ENCODE measurements at regions not wholly inside any gene's neighbourhood (a gene's known extent, or its start where the extent isn't known, plus 50 kb on each side); places are given as distances from the start of the nearest gene placed in this dataset.

DNA sequence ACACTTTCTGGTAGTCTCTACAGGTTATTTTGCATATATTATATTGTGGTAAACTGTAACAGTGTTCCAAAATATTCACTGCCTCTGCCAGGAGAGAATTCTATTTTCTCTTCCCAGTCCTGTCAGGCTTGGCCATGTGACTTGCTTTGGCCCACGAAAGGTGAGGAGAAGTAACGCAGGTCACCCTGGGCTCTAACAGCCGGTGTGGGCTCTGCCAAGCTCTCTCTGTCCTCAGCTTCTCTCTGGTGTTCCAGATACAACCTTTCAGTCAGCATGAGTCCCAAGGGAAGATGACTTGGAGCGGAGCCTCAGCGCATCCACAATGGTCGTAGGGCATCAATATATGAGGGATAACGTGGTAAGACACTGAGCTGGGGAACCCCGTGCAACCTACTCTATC is 113.0 kb upstream of the RREB1 start:
- TF ChIP-seq CTCF (IDR thresholded peaks at IDR 0.05) = no peak

GRCh38 chr6:6995328-6995727 is 112.4 kb upstream of the RREB1 start:
- no peak for TF ChIP-seq CTCF (IDR thresholded peaks at IDR 0.05)

GRCh38 chr6:6996124-6996523 is 111.6 kb upstream of the RREB1 start:
- TF ChIP-seq CTCF (IDR thresholded peaks at IDR 0.05) = no peak

DNA sequence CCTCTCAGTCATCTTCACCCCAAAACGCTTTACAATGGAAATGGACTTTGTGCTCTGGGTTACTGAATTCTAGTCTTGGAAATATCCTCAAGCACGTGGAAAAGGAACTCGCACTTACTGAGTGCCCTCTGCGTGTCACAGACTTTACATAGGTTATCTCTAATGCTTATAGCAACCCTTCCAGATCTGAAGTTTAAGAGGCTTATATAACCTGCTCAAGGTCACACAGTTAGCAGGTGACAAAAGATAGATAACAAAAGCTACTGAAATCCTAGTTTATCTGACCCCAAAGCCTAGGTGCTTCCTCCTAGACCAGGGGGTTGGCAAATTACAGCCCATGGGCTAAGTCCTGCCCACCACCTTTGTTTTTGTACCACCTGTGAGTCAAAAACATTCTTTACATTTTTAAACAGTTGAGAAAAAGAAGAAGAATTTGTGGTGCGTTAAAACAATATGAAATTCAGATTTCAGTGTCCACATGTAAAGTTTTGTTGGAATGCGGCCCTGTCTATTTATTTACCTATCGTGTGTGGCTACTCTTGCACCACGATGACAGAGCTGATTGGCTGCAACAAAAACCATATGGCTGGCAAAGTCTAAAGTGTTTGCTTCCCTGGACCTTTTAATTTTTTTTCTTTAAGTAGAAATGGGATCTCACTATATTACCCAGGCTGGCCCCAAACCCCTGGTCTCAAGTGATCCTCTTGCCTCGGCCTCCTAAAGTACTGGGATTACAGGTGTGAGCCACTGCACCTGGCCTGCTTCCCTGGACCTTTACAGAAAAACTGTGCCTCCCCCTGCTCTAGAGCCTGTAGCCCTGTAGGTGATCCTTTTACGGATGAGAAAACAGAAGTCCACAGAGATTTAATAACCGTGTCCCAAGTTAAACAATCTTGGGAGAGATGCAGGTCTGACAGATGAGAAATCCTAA is 110.2 kb upstream of the RREB1 start:
- TF ChIP-seq CTCF (IDR thresholded peaks at IDR 0.05) = no peak

DNA sequence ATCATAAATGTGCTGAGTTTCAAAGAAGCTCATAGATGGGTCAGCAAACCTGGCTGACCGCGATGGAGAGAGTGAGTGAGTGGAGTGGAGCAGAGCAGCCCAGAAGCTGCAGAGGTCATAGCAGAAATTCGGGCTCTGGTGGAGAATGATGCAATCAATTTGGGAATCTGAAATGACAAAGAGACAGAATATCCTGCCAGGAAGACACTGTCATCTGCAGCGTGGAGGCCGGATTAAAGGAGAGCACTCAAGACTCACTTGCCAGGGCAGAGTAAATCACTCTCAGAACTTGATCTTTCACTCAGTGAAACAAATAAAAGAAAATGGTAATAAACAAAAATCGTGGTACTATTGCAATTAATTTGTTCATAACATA is 109.6 kb upstream of the RREB1 start:
- TF ChIP-seq CTCF (IDR thresholded peaks at IDR 0.05) = no peak

GRCh38 chr6:7000825-7001777 is 106.7 kb upstream of the RREB1 start:
- no peak for TF ChIP-seq CTCF (IDR thresholded peaks at IDR 0.05)

GRCh38 chr6:7003041-7003440 is 104.7 kb upstream of the RREB1 start:
- TF ChIP-seq CTCF (IDR thresholded peaks at IDR 0.05) = no peak
